SK-N-SH (cell line): ENCODE measurements at regions not wholly inside any gene's neighbourhood (a gene's known extent, or its start where the extent isn't known, plus 50 kb on each side); places are given as distances from the start of the nearest gene placed in this dataset.
A peak's percentile ranks its signal among the peaks of the same experiment; 100 is the strongest.

ENCODE experiments used
- CTCF ChIA-PET: fragments of 300-600, 350-600 bp; formaldehyde crosslinking; extraction: SDS; loops from one replicate; lab custom pipeline; 2021; lab: Yijun Ruan, JAX
- POLR2A ChIA-PET: fragments of 350-600 bp; sonication (Branson Sonifier 250); formaldehyde crosslinking; extraction: SDS; loops from one replicate; lab custom pipeline; 2020; ENCODE audit warnings: antibody characterized with exemption, inconsistent platforms; lab: Yijun Ruan, JAX
- DNase-seq: peaks from one replicate; pipeline ENCODE4 v3.0.0; 2012
- H2AFZ ChIP-seq: fragments of 200-600 bp; sonication (generic); 2 replicates; pipeline ENCODE4 v1.8.1; 2016; ENCODE audit warnings: antibody characterized with exemption, mild to moderate bottlenecking, low read depth
- H3F3A ChIP-seq: fragments of 200-600 bp; sonication (generic); replicated peaks from 2 replicates; pipeline ENCODE3; 2016; ENCODE audit warnings: antibody characterized with exemption, mild to moderate bottlenecking; ENCODE audit not compliant: insufficient read depth
- H3K27ac ChIP-seq, 2 experiments: fragments of 200-500 bp in 1 of 2; fragments of 200-600 bp in 1 of 2; sonication (Bioruptor generic) in 1 of 2; sonication (generic), shearing (Covaris generic) in 1 of 2; 2 replicates each; pipeline versions ENCODE4 v1.5.1 to v1.6.1; 2014 to 2016; ENCODE audit warnings: low read depth in 2 of 2, inconsistent platforms in 1 of 2, low read length in 1 of 2, mild to moderate bottlenecking in 1 of 2, mixed read lengths in 1 of 2
- H3K27me3 ChIP-seq: fragments of 200-600 bp; sonication (generic), shearing (Covaris generic); 2 replicates; pipeline ENCODE4 v1.6.1; 2016; ENCODE audit warnings: mixed run types; ENCODE audit not compliant: insufficient read depth
- H3K36me3 ChIP-seq, 2 experiments: fragments of 200-500 bp in 1 of 2; fragments of 200-600 bp in 1 of 2; sonication (Bioruptor generic) in 1 of 2; sonication (generic) in 1 of 2; replicated peaks in 1 of 2; 2 replicates each; pipeline versions ENCODE3 to v1.5.1; 2014 to 2016; ENCODE audit warnings: low read length in 1 of 2, mild to moderate bottlenecking in 1 of 2; ENCODE audit not compliant: insufficient read depth in 2 of 2, control insufficient read depth in 1 of 2
- H3K4me1 ChIP-seq, 2 experiments: fragments of 200-500 bp in 1 of 2; fragments of 200-600 bp in 1 of 2; sonication (Bioruptor generic) in 1 of 2; sonication (generic), shearing (Covaris generic) in 1 of 2; 2 replicates each; pipeline versions ENCODE4 v1.5.1 to v1.6.1; 2014 to 2016; ENCODE audit warnings: low read depth in 1 of 2, low read length in 1 of 2, mixed run types in 1 of 2; ENCODE audit not compliant: insufficient read depth in 2 of 2, control insufficient read depth in 1 of 2
- H3K4me2 ChIP-seq: fragments of 200-600 bp; sonication (generic), shearing (Covaris generic); 2 replicates; pipeline ENCODE4 v1.6.1; 2017; ENCODE audit warnings: mixed run types
- H3K4me3 ChIP-seq, 2 experiments: fragments of 200-500 bp in 1 of 2; fragments of 200-600 bp in 1 of 2; sonication (Bioruptor generic) in 1 of 2; sonication (generic), shearing (Covaris generic) in 1 of 2; 2 replicates each; pipeline versions ENCODE4 v1.5.1 to v1.8.1; 2014 to 2016; ENCODE audit warnings: low read depth in 2 of 2, inconsistent platforms in 1 of 2, low read length in 1 of 2, mild to moderate bottlenecking in 1 of 2, mixed read lengths in 1 of 2, moderate library complexity in 1 of 2
- H3K79me2 ChIP-seq: fragments of 200-600 bp; sonication (generic); 2 replicates; pipeline ENCODE4 v1.8.1; 2017; ENCODE audit warnings: mild to moderate bottlenecking; ENCODE audit not compliant: insufficient read depth
- H3K9ac ChIP-seq: fragments of 200-600 bp; sonication (generic); 2 replicates; pipeline ENCODE4 v1.6.1; 2017; ENCODE audit warnings: mixed run types
- H3K9me2 ChIP-seq: fragments of 200-600 bp; sonication (generic); 2 replicates; pipeline ENCODE4 v1.6.1; 2017; ENCODE audit warnings: mixed run types
- H3K9me3 ChIP-seq: fragments of 200-600 bp; sonication (generic); 2 replicates; pipeline ENCODE4 v1.6.1; 2017; ENCODE audit warnings: mixed run types, mild to moderate bottlenecking, moderate library complexity
- H4K20me1 ChIP-seq: fragments of 200-600 bp; sonication (generic); 2 replicates; pipeline ENCODE4 v1.6.1; 2017; ENCODE audit warnings: mild to moderate bottlenecking, mixed run types; ENCODE audit not compliant: insufficient read depth
- CHD2 ChIP-seq: fragments of 150-350 bp; IDR thresholded peaks from 2 replicates; pipeline ENCODE4 v1.6.1; 2018; ENCODE audit warnings: low read length; ENCODE audit not compliant: partially characterized antibody
- ELF1 ChIP-seq: IDR thresholded peaks from 2 replicates; pipeline ENCODE4 v1.4.0; 2012
- EP300 ChIP-seq, 2 experiments: IDR thresholded peaks; 2 replicates each; pipeline versions ENCODE4 v1.4.0 to v1.6.1; 2012; ENCODE audit warnings: borderline replicate concordance in 1 of 2, low read depth in 1 of 2, low read length in 1 of 2
- IRF3 ChIP-seq: fragments of 150-350 bp; IDR thresholded peaks from 2 replicates; pipeline ENCODE4 v1.6.1; 2016; ENCODE audit warnings: mild to moderate bottlenecking, low read depth, low read length
- NFIC ChIP-seq: IDR thresholded peaks from 2 replicates; pipeline ENCODE4 v1.4.0; 2012; ENCODE audit warnings: borderline replicate concordance
- NRF1 ChIP-seq: IDR thresholded peaks from 2 replicates; pipeline ENCODE4 v1.6.1; 2012; ENCODE audit warnings: low read depth, mild to moderate bottlenecking, low read length
- REST ChIP-seq: IDR thresholded peaks from 2 replicates; pipeline ENCODE4 v1.6.1; 2012; ENCODE audit warnings: mild to moderate bottlenecking, low read depth, low read length, moderate library complexity
- RFX5 ChIP-seq: IDR thresholded peaks from 2 replicates; pipeline ENCODE4 v1.6.1; 2012; ENCODE audit warnings: mild to moderate bottlenecking, improper control_type of control experiment, low read length
- ZBTB33 ChIP-seq: IDR thresholded peaks from 2 replicates; pipeline ENCODE4 v1.4.0; 2012; ENCODE audit warnings: low read depth, borderline replicate concordance
- WGBS: methylation state at CpG from one replicate; pipeline ENCODE4 v1.1.6; 2017; ENCODE audit warnings: low lambda C conversion rate; 5-methylcytosine and 5-hydroxymethylcytosine counted together

- Histone ChIP-seq H3K9me3 (no peaks in the 10 kb centered on the region), H3K4me3 (no peak overlapping the region), H3F3A (no peaks in the 10 kb centered on the region), H3K27ac (no peak overlapping the region), H2AFZ (no peak overlapping the region), H3K27me3 (no peaks in the 10 kb centered on the region), H4K20me1 (no peaks in the 10 kb centered on the region), H3K4me1 (no peaks in the 10 kb centered on the region), H3K9me2 (no peaks in the 10 kb centered on the region), H3K36me3 (no peaks in the 10 kb centered on the region), H3K9ac (no peak overlapping the region), H3K4me2 (no peak overlapping the region), H3K79me2 (no peaks in the 10 kb centered on the region)
- DNase-seq, result no peak
- no CpG with 5 or more reads among the region's 11 CpGs for WGBS
- POLR2A ChIA-PET, result no interaction called here
- TF ChIP-seq NFIC (no peak), REST (no peak), NRF1 (no peak)
- CTCF ChIA-PET, result interaction anchor here (1.2 kb wide), 1 partner anchor 20 kb away, joined by 3 read pairs; no protein-coding TSS in a partner anchor
These were observed 108.7 kb upstream of the TTC34 start for GRCh38 chr1:2910211-2910610.

DNA sequence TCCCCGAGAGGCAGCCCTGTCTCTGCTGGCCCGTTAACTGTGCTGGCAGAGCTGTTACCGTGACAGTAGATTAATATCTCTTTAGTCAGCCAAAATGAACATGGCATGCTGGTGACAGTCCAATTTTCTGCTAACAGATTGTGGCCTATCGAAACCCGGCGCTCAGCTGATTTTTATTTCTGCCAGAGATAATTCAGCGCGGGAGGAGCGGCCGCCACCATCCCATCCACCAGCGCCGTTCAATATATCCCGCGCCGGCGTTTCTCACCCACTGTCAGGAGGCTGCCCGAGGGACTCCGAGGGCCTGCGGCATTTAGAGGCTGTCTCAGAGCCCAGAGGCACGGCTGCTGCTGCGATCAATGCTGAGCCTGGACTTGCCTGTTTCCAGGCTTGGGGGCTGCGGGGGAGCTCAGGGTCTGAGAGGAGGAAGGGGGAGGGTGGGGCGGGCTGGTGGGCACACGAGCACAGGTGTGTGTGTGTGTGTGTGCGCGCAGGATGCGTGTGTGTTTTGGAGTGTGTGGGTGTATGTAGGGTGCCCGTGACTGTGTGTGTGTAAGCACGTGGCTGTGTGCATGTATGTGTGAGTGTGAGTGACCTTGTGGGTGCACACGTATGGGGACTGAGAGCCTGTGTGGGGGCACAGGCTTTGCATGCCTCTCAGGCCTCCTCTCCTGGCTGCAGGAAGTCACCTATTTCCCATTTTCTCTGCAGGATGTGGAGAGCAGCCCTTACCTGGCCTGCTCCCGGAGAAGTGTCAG is 109.7 kb upstream of the ACTRT2 start:
- Histone ChIP-seq H3K36me3 (no peaks in the 10 kb centered on the region), H3K9me2 (no peaks in the 10 kb centered on the region), H3K79me2 (no peaks in the 10 kb centered on the region)
- POLR2A ChIA-PET, result no interaction called here
- TF ChIP-seq EP300 (IDR thresholded peaks at IDR 0.05; ENCODE audit: borderline replicate concordance in 1 of 2, low read depth in 1 of 2, low read length in 1 of 2) (no peak), ELF1 (no peak), ZBTB33 (no peak), CHD2 (no peak), RFX5 (no peak), IRF3 (no peak)
- TF ChIP-seq, all 33 proteins: peak for 0
- Histone ChIP-seq H3K9ac (no peak overlapping the region), H3K4me3 (no peak overlapping the region), H3K27me3 (no peaks in the 10 kb centered on the region), H3K27ac (no peak overlapping the region), H2AFZ (no peak overlapping the region), H3F3A (peaks cover 4% of the 10 kb centered on the region), H3K9me3 (no peaks in the 10 kb centered on the region), H4K20me1 (no peaks in the 10 kb centered on the region), H3K4me2 (no peak overlapping the region), H3K4me1 (no peaks in the 10 kb centered on the region)
- DNase-seq, result peak; percentile 44
- CTCF ChIA-PET, result interaction anchor here (0.7 kb wide), 1 partner anchor 96 kb away, joined by 3 read pairs; no protein-coding TSS in a partner anchor
- 8% methylated on average over 28 of the region's 31 CpGs for WGBS
